NCI-H345 treated with DMSO at 0.1 percent for 48 hours (cell line): ENCODE measurements at regions not wholly inside any gene's neighbourhood (a gene's known extent, or its start where the extent isn't known, plus 50 kb on each side); places are given as distances from the start of the nearest gene placed in this dataset.

Source experiments
- DNase-seq: peaks from one replicate; lab custom pipeline; 2025; ENCODE audit not compliant: unreplicated experiment; lab: John Stamatoyannopoulos, UW

GRCh38 chr2:149826471-149827125 lies 239.0 kb upstream of the MMADHC start:
- DNase-seq = no peak

GRCh38 chr2:149825473-149825872 lies 237.9 kb upstream of the MMADHC start:
- no peak for DNase-seq

DNA sequence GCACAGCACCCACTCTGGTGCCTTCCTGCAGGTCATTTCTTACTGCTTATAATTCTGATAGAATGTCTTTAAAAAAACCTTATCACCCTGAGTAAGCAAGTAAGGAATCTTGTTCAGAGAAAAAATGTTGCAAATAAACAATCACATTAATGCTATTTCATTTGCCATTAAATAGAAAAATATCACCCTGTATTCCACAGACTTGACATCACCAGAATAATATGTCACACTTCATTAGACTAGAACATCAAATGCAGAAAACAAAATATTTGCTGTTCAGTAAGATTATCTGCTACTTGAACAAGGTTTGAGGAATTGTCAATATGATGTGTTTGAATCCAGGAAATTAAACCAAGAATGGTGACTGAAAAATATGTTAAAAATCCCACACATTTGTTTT lies 236.6 kb upstream of the MMADHC start:
- DNase-seq = no peak

- DNase-seq = no peak
These were observed 231.9 kb upstream of the MMADHC start for GRCh38 chr2:149819356-149819957.

- no peak for DNase-seq
These were observed 229.4 kb upstream of the MMADHC start for GRCh38 chr2:149816756-149817551.

- DNase-seq = no peak
These were observed 228.4 kb upstream of the MMADHC start for GRCh38 chr2:149815941-149816340.

GRCh38 chr2:149814901-149815300 lies 227.3 kb upstream of the MMADHC start:
- DNase-seq = no peak

GRCh38 chr2:149814049-149814448 lies 226.5 kb upstream of the MMADHC start:
- DNase-seq = no peak

DNA sequence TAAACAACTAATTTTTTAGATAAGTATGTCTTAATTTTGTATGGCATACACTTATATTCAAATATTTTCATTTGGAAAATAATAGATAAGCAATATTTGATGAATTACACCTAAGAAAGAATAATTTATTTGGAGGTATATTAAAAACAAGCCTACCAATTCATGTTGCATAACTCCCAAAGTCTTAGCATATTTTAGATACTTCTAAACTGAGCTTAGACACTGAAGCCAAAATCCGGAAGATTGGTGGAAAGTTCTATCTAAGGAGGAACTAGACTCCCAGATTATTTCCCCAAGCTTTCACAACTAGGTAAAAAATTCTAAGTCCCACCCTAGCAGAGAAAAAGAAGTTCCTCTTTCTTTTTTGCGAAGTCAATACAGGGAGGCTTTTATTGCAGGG lies 221.0 kb upstream of the MMADHC start:
- DNase-seq = no peak

DNA sequence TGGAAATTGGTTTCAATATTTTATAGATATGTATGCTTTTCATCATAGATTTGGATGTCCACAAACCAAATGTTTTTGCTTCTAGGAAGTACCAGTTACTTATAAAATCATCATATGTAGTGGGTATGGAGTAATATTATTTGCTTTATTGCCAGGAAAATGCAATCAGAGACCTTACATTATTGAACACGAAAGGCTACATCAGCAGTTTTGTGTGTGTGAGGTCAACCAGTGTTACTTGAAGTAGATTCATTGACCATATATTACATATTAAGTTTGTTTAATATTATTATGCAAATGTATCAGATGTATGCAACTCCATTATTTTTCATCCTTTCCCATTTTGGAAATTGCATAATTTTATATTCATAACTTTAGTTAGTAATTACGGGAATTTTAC lies 219.1 kb upstream of the MMADHC start:
- no peak for DNase-seq

DNA sequence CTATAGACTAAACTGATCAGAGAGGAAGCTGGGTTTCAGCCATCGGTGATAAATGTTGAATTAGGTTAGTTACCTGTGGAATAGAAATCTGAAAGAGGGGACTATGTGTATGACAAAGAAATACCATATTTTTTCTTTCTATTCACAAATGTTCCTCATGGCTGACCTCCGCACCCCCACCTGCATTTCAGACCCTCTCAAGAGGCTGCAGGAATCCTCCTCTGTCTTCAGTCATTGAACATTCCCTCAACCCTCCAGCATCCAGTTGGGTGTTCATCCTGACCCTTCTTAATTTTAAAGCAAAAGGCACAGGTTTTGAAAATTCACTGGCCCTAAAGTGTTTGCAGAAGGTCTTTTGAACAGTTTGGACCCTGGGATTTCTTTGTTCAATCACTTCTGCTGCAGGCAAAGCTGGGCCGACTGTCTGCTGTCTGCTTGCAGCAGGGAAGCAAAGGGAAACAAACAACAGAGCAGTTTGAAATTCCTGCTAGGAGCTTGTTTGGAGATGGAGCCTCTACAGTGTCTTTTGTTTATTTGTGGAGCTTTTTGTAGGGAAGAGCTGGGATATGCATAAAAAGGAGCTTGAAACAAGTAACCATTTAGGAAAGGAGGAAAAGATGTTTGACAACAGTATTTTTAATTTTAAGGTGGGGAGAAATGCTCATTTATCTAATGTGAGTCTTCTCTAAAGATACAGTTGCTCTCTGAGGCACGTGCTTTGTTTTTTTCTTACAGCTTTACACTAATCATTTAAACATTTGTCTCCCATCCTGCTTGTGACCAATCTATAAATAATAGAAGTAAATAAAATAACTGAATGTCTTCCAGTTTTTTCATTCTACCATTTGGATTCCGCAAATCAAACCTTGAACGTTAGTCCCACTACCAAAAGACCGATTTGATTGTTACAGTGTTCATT lies 213.3 kb upstream of the MMADHC start:
- no peak for DNase-seq

- DNase-seq = peak; percentile 5
These were observed 211.6 kb upstream of the MMADHC start for GRCh38 chr2:149799013-149799705.

GRCh38 chr2:149797030-149797429 lies 209.5 kb upstream of the MMADHC start:
- DNase-seq = no peak

DNA sequence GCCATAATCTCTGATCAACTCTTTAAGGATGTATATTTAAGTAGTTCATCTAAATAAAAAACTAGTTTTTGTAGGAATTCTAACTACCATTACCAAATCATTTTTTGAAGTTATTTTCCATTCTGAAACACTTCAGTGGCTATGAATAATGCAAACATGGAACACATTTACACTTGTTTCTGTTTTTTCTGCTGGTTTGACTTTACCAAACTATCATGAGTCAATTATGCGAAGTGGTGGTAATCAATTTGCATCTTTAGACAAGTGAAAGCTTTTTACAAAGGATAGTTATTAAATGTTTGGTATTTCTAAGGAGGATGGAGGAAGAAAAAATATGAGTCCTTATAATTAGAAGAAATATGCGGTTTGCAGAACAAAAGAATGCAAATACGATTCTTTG lies 202.0 kb upstream of the MMADHC start:
- DNase-seq = no peak

DNA sequence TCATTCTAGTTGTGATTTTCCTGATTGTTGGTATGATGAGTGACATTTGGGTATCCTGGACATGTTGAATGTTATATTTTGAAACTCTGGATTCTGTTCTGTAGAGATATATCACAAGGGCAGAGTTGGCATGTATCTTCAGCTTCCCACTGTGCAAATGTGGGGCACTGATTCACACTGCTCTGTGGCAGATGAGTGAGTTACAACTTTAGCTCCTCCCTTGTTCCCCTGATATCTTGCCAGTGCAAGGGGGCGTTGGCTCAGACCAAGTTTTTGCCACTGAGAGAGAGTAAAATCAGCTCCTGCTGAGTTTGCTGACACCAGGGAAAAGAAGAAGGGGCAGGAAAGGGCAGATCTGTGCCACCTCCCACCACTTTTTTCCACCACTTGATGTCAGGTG lies 199.6 kb upstream of the MMADHC start:
- DNase-seq = no peak

- no peak for DNase-seq
These were observed 195.7 kb upstream of the MMADHC start for GRCh38 chr2:149783284-149783683.

DNA sequence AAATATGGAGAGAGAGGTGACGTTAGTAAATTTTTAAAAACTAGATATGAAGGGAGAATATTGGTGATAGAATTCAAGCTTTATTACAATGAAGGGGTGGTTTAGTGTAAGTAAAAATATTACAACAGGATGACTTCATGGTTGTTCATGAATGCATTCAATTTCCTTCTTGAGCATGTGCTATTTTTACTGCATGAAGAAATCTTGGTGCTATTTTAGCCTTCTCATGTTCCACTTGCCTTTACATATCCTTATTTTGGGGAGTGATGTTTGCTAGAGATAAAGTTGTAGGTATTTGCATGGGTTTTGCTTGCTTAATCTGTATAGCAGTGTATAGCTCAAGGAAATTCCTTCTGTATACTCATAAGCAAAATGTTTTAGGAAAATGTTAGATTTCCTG lies 195.0 kb upstream of the MMADHC start:
- no peak for DNase-seq

GRCh38 chr2:149781263-149781808 lies 193.8 kb upstream of the MMADHC start:
- no peak for DNase-seq

GRCh38 chr2:149773006-149773405 lies 185.4 kb upstream of the MMADHC start:
- DNase-seq = no peak

DNA sequence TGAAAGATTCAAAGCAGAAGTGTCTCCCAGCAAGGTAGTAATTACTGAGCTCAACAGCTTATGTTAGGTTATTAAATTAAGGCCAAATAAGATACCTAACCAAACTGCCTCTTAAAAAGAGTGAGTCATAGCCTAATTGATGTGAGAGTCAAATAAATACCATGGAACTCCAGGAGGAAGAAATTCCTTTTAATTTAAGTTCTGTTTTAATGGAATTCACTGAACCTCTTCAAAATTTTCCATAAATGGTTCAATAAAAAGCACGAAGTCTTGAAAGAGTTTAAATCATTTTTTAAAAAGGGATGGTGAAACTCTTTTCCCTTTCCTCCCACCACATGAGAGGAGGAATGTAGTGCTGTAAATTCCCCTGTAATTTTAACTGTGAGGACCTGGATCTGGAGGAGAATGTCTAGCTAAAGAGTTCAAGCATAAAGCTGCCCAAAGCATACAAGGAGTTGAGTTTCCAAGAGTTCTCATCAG lies 180.8 kb upstream of the MMADHC start:
- DNase-seq = no peak
